Smooth muscle cell of the brain vasculature (primary cell): ENCODE measurements at regions not wholly inside any gene's neighbourhood (a gene's known extent, or its start where the extent isn't known, plus 50 kb on each side); places are given as distances from the start of the nearest gene placed in this dataset.
A peak's percentile ranks its signal among the peaks of the same experiment; 100 is the strongest.

ENCODE experiments used
- DNase-seq: peaks from one replicate; pipeline ENCODE4 v3.0.0-alpha.2; 2012; ENCODE audit warnings: low read depth, low spot score

- DNase-seq: peak; percentile 43
Measured at GRCh38 chr4:24419181-24420034, 164.9 kb downstream of the DHX15 start.

- DNase-seq: no peak
Measured at GRCh38 chr4:24417206-24417605, 167.1 kb downstream of the DHX15 start.

GRCh38 chr4:24416293-24416692 lies 168.1 kb downstream of the DHX15 start:
- no peak for DNase-seq

- no peak for DNase-seq
Measured at GRCh38 chr4:24413311-24413784, 171.0 kb downstream of the DHX15 start.

- no peak for DNase-seq
Measured at GRCh38 chr4:24411806-24412205, 172.5 kb downstream of the DHX15 start.

- DNase-seq: no peak
Measured at GRCh38 chr4:24411299-24411698, 173.1 kb downstream of the DHX15 start.

GRCh38 chr4:24408640-24409039 lies 175.7 kb downstream of the DHX15 start:
- DNase-seq: no peak

- no peak for DNase-seq
Measured at GRCh38 chr4:24405926-24406325, 178.4 kb downstream of the DHX15 start.

- DNase-seq: no peak
Measured at GRCh38 chr4:24405341-24405740, 179.0 kb downstream of the DHX15 start.

GRCh38 chr4:24404281-24404680 lies 180.1 kb downstream of the DHX15 start:
- no peak for DNase-seq

- no peak for DNase-seq
Measured at GRCh38 chr4:24403265-24403664, 181.1 kb downstream of the DHX15 start.

- DNase-seq: no peak
Measured at GRCh38 chr4:24400537-24400936, 183.8 kb downstream of the DHX15 start.

GRCh38 chr4:24396988-24397387 lies 187.4 kb downstream of the DHX15 start:
- DNase-seq: no peak

GRCh38 chr4:24395937-24396336 lies 188.4 kb downstream of the DHX15 start:
- DNase-seq: no peak

GRCh38 chr4:24394041-24394440 lies 190.3 kb downstream of the DHX15 start:
- DNase-seq: no peak

GRCh38 chr4:24392613-24393012 lies 191.7 kb downstream of the DHX15 start:
- DNase-seq: no peak

GRCh38 chr4:24382381-24382780 lies 202.0 kb downstream of the DHX15 start:
- no peak for DNase-seq

GRCh38 chr4:24380957-24381665 lies 203.2 kb downstream of the DHX15 start:
- DNase-seq: no peak

GRCh38 chr4:24373704-24374103 lies 210.7 kb downstream of the DHX15 start:
- DNase-seq: no peak

GRCh38 chr4:24372881-24373280 lies 211.5 kb downstream of the DHX15 start:
- no peak for DNase-seq

- DNase-seq: no peak
Measured at GRCh38 chr4:24372341-24372740, 212.0 kb downstream of the DHX15 start.

- no peak for DNase-seq
Measured at GRCh38 chr4:24370421-24370820, 213.9 kb downstream of the DHX15 start.

GRCh38 chr4:24369507-24370029 lies 214.8 kb downstream of the DHX15 start:
- no peak for DNase-seq
